AG09319 (cell line): ENCODE measurements at regions not wholly inside any gene's neighbourhood (a gene's known extent, or its start where the extent isn't known, plus 50 kb on each side); places are given as distances from the start of the nearest gene placed in this dataset.

Source experiments
- DNase-seq: peaks from one replicate; pipeline ENCODE4 v3.0.0-alpha.2; 2010; ENCODE audit warnings: low read depth; ENCODE audit errors: extremely low read depth
- CTCF ChIP-seq: IDR thresholded peaks from 2 replicates; pipeline ENCODE4 v1.5.1; 2011; ENCODE audit warnings: low read depth, mild to moderate bottlenecking, inconsistent platforms, low read length, moderate library complexity

- TF ChIP-seq CTCF, result no peak
These were observed 1202.3 kb upstream of the LRRTM3 start for GRCh38 chr10:65723525-65723924.

GRCh38 chr10:65735382-65735781, 1190.5 kb upstream of the LRRTM3 start:
- no peak for DNase-seq
- no peak for TF ChIP-seq CTCF

More at GRCh38 chr10:65723525-65723924, 1202.3 kb upstream of the LRRTM3 start:
- DNase-seq, result no peak

GRCh38 chr10:65742906-65743305, 1182.9 kb upstream of the LRRTM3 start:
- TF ChIP-seq CTCF, result no peak
- DNase-seq, result no peak

GRCh38 chr10:65751218-65751617, 1174.6 kb upstream of the LRRTM3 start:
- TF ChIP-seq CTCF, result no peak
- DNase-seq, result no peak

GRCh38 chr10:65751896-65752295, 1173.9 kb upstream of the LRRTM3 start:
- no peak for TF ChIP-seq CTCF
- no peak for DNase-seq

GRCh38 chr10:65753532-65753931, 1172.3 kb upstream of the LRRTM3 start:
- no peak for TF ChIP-seq CTCF
- DNase-seq, result no peak

- DNase-seq, result no peak
- no peak for TF ChIP-seq CTCF
These were observed 1171.7 kb upstream of the LRRTM3 start for GRCh38 chr10:65754112-65754511.
